ENCODE measurements at regions not wholly inside any gene's neighbourhood (a gene's known extent, or its start where the extent isn't known, plus 50 kb on each side); places are given as distances from the start of the nearest gene placed in this dataset.

DNA sequence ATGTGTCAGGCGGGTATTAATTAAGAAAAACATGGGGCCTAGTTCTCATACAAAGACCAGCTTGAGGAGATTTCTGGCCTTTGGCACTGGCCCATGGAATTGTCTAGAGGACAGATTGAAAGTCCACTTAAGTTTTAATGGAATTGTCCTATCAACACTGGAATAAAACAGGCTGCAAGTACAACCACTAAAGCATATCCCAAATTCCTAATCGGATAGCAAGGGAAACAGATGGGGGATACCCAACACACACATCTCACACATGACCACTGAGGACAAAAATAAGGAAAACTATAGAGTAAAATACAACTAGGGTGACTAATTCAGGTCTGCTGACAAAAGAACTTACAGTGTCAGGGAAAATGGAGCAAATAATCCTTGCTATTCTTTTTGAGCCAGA, 167.8 kb downstream of the GASK1B start:
- DNase-seq, result no peak
- in situ Hi-C loops (cut with HindIII; ENCODE audit: low pct_ligation_motif_present, low sequenced_read_pairs), result loop anchor here (10.0 kb wide), 1 partner anchor 170 kb away; the partner anchor contains the start of gene GASK1B
- no peak overlapping the region for H3K27ac ChIP-seq
- no peak overlapping the region for H3K4me3 ChIP-seq (ENCODE audit: low read depth, low read length)
- TF ChIP-seq, protein P1, sequence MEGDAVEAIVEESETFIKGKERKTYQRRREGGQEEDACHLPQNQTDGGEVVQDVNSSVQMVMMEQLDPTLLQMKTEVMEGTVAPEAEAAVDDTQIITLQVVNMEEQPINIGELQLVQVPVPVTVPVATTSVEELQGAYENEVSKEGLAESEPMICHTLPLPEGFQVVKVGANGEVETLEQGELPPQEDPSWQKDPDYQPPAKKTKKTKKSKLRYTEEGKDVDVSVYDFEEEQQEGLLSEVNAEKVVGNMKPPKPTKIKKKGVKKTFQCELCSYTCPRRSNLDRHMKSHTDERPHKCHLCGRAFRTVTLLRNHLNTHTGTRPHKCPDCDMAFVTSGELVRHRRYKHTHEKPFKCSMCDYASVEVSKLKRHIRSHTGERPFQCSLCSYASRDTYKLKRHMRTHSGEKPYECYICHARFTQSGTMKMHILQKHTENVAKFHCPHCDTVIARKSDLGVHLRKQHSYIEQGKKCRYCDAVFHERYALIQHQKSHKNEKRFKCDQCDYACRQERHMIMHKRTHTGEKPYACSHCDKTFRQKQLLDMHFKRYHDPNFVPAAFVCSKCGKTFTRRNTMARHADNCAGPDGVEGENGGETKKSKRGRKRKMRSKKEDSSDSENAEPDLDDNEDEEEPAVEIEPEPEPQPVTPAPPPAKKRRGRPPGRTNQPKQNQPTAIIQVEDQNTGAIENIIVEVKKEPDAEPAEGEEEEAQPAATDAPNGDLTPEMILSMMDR (IDR thresholded peaks at IDR 0.05; ENCODE audit: low read depth, low read length, missing control alignments), result no peak
- H3K36me3 ChIP-seq (replicated peaks), result no peaks in the 10 kb centered on the region
- H3K27me3 ChIP-seq (replicated peaks), result no peaks in the 10 kb centered on the region

DNA sequence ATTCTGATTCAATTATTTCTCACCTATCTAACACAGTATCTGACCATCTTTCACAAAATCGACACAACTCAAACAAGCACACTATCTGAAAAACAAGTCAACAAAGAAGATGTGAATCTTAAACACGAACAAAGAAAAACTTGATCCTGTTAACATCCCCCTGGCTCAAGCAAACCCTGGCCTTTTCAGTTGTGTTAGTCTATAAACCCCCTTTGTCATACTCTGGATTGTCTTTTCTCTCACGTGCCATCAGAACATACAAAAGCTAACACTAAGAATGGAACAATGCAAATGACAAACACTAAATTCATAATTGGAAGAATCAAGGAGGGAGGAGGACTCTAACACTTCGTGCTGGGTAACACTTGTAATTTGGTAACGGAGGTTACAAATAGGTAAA, 168.7 kb downstream of the GASK1B start:
- in situ Hi-C loops (cut with HindIII; ENCODE audit: low pct_ligation_motif_present, low sequenced_read_pairs), result loop anchor here (10.0 kb wide), 1 partner anchor 171 kb away; the partner anchor contains the start of gene GASK1B
- H3K27ac ChIP-seq, result no peak overlapping the region
- TF ChIP-seq, protein P1 (IDR thresholded peaks at IDR 0.05; ENCODE audit: low read depth, low read length, missing control alignments), result no peak

DNA sequence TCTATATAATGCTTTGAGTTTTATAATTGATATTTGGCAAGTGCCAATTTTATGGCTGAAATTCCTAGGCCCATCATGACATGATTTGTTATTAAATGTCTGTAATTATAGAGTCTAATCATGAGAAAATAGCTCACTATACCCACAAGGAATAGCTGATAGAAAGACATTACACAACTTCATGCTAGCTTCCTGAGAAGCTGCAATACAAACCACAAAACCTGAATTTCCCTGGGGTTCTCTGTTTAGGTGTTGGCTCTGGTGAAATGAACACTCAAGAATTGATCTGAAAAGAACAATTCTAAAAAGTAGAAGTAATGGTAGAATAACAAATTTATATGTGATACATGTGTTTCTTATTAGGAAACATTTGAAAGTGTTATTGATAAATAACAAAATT, 169.6 kb downstream of the GASK1B start:
- Histone ChIP-seq H3K27me3 (replicated peaks) (no peaks in the 10 kb centered on the region), H3K27ac (no peak overlapping the region), H3K4me3 (ENCODE audit: low read depth, low read length) (no peak overlapping the region), H3K36me3 (replicated peaks) (no peaks in the 10 kb centered on the region)
- in situ Hi-C loops (cut with HindIII; ENCODE audit: low pct_ligation_motif_present, low sequenced_read_pairs), result loop anchor here (10.0 kb wide), 1 partner anchor 172 kb away; the partner anchor contains the start of gene GASK1B
- DNase-seq, result no peak
- TF ChIP-seq, protein P1 (IDR thresholded peaks at IDR 0.05; ENCODE audit: low read depth, low read length, missing control alignments), result no peak

More for the DNA sequence above, 168.7 kb downstream of the GASK1B start:
- Histone ChIP-seq H3K4me3 (ENCODE audit: low read depth, low read length) (no peak overlapping the region), H3K36me3 (replicated peaks) (no peaks in the 10 kb centered on the region), H3K27me3 (replicated peaks) (no peaks in the 10 kb centered on the region)
- DNase-seq, result no peak

DNA sequence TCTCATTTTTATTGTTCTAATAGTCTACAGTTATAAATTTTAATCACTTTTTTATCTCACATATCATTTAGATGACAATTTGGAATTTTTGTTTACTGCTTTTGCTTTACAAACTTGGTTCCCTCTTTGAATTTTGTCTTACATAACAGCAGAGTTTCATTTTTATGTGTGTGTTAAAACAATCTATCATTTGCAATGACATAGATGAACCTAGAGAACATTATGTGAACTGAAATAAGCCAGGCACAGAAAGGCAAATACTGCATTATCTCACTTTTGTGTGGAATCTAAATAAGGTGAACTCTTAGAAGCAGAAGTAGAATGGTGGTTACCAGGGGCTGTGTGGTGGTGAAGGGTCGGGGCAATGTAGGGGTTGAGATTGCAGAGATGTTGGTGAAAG, 170.7 kb downstream of the GASK1B start:
- no peak for DNase-seq
- TF ChIP-seq, protein P1 (IDR thresholded peaks at IDR 0.05; ENCODE audit: low read depth, low read length, missing control alignments), result no peak
- Histone ChIP-seq H3K4me3 (ENCODE audit: low read depth, low read length) (no peak overlapping the region), H3K27me3 (replicated peaks) (no peaks in the 10 kb centered on the region), H3K27ac (no peak overlapping the region), H3K36me3 (replicated peaks) (no peaks in the 10 kb centered on the region)
- in situ Hi-C loops (cut with HindIII; ENCODE audit: low pct_ligation_motif_present, low sequenced_read_pairs), result loop anchor here (10.0 kb wide), 1 partner anchor 173 kb away; the partner anchor contains the start of gene GASK1B

DNA sequence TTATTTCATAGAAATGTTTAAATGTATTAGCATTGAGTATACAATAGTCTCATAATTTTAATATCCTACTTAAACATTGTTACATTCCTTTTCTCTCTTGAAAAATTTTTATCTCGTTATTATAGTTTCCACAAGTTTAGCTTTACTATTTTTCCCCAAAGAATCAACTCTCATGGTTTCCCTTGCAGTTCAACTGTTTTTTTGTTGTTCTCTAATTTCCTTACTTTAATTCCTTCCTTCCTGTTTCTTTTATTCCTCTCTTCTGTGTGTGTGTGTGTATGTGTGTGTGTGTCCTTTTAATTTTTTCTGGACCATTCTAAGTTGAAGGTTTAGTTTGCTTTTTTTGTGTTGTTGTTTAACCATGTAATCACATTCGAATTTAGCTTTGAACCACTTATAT, 171.1 kb downstream of the GASK1B start:
- DNase-seq, result no peak
- TF ChIP-seq, protein P1 (IDR thresholded peaks at IDR 0.05; ENCODE audit: low read depth, low read length, missing control alignments), result no peak
- Histone ChIP-seq H3K36me3 (replicated peaks) (no peaks in the 10 kb centered on the region), H3K4me3 (ENCODE audit: low read depth, low read length) (no peak overlapping the region), H3K27ac (no peak overlapping the region), H3K27me3 (replicated peaks) (no peaks in the 10 kb centered on the region)
- in situ Hi-C loops (cut with HindIII; ENCODE audit: low pct_ligation_motif_present, low sequenced_read_pairs), result loop anchor here (10.0 kb wide), 1 partner anchor 173 kb away; the partner anchor contains the start of gene GASK1B

DNA sequence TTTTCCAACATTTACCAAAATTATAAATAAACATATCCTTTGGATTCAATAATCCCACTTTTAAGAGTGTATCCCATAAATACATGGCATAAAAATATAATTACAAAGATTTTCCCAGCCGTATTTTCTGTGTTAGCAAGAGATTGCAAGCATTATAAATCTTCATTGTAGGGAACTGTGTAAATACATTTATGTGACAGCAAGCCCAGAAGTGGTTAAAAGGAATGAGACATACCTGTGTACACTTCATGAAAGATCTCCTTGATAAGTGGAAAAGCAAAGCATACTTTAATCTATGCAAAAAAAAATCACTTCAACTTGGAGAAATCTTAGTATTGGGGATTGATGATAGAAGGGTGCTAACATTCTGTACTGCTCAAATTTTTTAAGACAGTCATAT, 173.1 kb downstream of the GASK1B start:
- H3K4me3 ChIP-seq (ENCODE audit: low read depth, low read length), result no peak overlapping the region
- H3K36me3 ChIP-seq (replicated peaks), result no peaks in the 10 kb centered on the region
- no peaks in the 10 kb centered on the region for H3K27me3 ChIP-seq (replicated peaks)
- no peak for DNase-seq
- TF ChIP-seq, protein P1 (IDR thresholded peaks at IDR 0.05; ENCODE audit: low read depth, low read length, missing control alignments), result no peak
- in situ Hi-C loops (cut with HindIII; ENCODE audit: low pct_ligation_motif_present, low sequenced_read_pairs), result loop anchor here (10.0 kb wide), 1 partner anchor 175 kb away; the partner anchor contains the start of gene GASK1B
- no peak overlapping the region for H3K27ac ChIP-seq
